Colonic mucosa (tissue), 4 donors: ENCODE measurements at regions not wholly inside any gene's neighbourhood (a gene's known extent, or its start where the extent isn't known, plus 50 kb on each side); places are given as distances from the start of the nearest gene placed in this dataset.

Source experiments
- DNase-seq: peaks from one replicate; pipeline ENCODE4 v3.0.0-alpha.2; 2020
- H3K27ac ChIP-seq: fragments of 200-600 bp; one replicate; pipeline ENCODE4 v1.8.0; 2021
- H3K27me3 ChIP-seq: fragments of 200-600 bp; one replicate; pipeline ENCODE4 v1.8.0; 2021
- H3K36me3 ChIP-seq: fragments of 200-600 bp; one replicate; pipeline ENCODE4 v1.8.0; 2021
- H3K4me1 ChIP-seq: fragments of 200-600 bp; one replicate; pipeline ENCODE4 v1.8.0; 2021; ENCODE audit warnings: mild to moderate bottlenecking
- H3K4me3 ChIP-seq: fragments of 200-600 bp; one replicate; pipeline ENCODE4 v1.8.0; 2021
- H3K9ac ChIP-seq, 2 donors: one replicate each; pipeline ENCODE4 v1.7.0; 2013; ENCODE audit warnings: control low read depth in 2 of 2, low read depth in 2 of 2, low read length in 2 of 2
- H3K9me3 ChIP-seq: fragments of 200-600 bp; one replicate; pipeline ENCODE4 v1.8.0; 2021
- intact Hi-C: fragments of 100-400 bp; cut with DNase I; formaldehyde crosslinking; loops from one replicate; pipeline ENCODE4 v1.14.1; 2022
- TF ChIP-seq, protein P1 (sequence below): fragments of 200-600 bp; IDR thresholded peaks from one replicate; pipeline ENCODE4 v1.8.0; 2022; ENCODE audit warnings: antibody characterized with exemption, mild to moderate bottlenecking
- donor health status: healthy.
- donor health status: DM: no; HTN: no; CAD: no.
- donor health status: DM: no; HTN: no; CAD: no.

GRCh38 chr19:30817197-30817596 is 445.0 kb downstream of the ZNF536 start:
- H3K27me3 ChIP-seq: no peaks in the 10 kb centered on the region
- H3K36me3 ChIP-seq: no peaks in the 10 kb centered on the region
- H3K4me1 ChIP-seq: no peaks in the 10 kb centered on the region
- H3K27ac ChIP-seq: no peak overlapping the region
- H3K9me3 ChIP-seq: no peaks in the 10 kb centered on the region
- no peak overlapping the region for H3K9ac ChIP-seq
- H3K4me3 ChIP-seq: no peak overlapping the region
- DNase-seq: no peak
- intact Hi-C loops: no loop called here
- TF ChIP-seq, protein P1, sequence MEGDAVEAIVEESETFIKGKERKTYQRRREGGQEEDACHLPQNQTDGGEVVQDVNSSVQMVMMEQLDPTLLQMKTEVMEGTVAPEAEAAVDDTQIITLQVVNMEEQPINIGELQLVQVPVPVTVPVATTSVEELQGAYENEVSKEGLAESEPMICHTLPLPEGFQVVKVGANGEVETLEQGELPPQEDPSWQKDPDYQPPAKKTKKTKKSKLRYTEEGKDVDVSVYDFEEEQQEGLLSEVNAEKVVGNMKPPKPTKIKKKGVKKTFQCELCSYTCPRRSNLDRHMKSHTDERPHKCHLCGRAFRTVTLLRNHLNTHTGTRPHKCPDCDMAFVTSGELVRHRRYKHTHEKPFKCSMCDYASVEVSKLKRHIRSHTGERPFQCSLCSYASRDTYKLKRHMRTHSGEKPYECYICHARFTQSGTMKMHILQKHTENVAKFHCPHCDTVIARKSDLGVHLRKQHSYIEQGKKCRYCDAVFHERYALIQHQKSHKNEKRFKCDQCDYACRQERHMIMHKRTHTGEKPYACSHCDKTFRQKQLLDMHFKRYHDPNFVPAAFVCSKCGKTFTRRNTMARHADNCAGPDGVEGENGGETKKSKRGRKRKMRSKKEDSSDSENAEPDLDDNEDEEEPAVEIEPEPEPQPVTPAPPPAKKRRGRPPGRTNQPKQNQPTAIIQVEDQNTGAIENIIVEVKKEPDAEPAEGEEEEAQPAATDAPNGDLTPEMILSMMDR: no peak

DNA sequence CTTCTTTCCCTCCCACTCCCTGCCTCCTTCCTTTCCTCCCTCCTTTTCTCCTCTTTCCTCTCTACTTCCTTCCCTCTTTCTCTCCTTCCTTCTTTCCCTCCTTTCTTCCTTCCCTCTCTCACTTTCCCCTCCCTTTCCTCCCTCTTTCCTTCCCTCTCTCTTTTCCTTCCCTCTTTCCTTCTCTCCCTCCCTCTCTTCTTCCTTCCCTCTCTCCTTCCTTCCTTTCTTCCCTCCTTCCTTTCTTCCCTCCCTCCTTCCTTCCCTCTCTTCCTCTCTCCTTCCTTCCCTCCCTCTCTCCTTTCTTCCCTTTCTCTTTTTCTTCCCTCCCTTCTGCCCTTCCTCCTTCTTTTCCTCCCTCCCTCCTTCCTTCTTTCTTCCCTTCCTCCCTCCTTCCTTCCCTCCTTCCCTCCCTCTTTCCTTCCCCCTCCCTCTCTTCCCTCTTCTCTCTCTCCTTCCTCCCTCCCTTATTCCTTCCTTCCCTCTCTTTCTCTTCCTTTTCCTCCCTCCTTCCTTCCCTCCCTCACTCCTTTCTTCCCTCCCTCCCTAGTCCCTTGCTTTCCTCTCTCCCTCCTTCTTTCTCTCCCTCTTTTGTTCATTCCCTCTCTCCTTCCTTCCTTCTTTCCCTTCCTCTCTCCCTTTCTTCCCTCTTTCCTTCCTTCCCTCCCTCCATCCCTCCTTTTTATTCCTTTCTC is 443.9 kb downstream of the ZNF536 start:
- no peak for DNase-seq
- Histone ChIP-seq H3K4me1 (no peaks in the 10 kb centered on the region), H3K9ac (no peak overlapping the region), H3K4me3 (no peak overlapping the region), H3K9me3 (no peaks in the 10 kb centered on the region), H3K36me3 (no peaks in the 10 kb centered on the region), H3K27me3 (no peaks in the 10 kb centered on the region), H3K27ac (no peak overlapping the region)
- TF ChIP-seq, protein P1: no peak
- intact Hi-C loops: no loop called here

DNA sequence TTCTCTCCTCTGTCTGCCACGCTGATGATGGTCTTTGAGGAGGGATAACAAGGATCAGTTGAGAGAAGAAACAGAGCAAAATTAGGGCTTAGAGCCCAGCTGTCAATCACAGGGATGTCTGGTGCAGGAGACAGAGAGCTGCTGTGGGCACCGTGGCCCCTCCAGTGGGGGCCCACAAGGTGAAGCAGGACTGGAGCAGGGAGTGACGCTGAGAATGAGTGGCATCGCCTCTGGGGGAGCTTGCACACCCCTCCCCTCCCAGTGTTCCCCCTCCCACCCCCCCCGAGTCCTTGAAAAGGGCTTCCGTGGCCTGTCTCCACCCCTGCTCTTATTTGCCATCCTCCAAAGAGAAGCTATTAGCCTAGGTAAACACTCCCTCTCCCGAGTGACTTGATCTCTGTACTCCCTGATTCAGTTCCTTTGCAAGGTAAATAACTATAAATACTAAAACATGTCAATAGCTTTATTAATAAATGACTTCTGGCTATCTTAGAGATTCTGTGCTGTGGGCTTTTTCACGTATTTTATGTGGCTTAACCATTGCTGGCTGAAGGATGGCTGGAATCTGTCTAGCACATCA is 440.0 kb downstream of the ZNF536 start:
- Histone ChIP-seq H3K9me3 (no peaks in the 10 kb centered on the region), H3K27me3 (no peaks in the 10 kb centered on the region), H3K4me1 (no peaks in the 10 kb centered on the region), H3K9ac (no peak overlapping the region), H3K4me3 (no peak overlapping the region), H3K36me3 (no peaks in the 10 kb centered on the region), H3K27ac (no peak overlapping the region)
- intact Hi-C loops: no loop called here
- TF ChIP-seq, protein P1: no peak
- DNase-seq: no peak

DNA sequence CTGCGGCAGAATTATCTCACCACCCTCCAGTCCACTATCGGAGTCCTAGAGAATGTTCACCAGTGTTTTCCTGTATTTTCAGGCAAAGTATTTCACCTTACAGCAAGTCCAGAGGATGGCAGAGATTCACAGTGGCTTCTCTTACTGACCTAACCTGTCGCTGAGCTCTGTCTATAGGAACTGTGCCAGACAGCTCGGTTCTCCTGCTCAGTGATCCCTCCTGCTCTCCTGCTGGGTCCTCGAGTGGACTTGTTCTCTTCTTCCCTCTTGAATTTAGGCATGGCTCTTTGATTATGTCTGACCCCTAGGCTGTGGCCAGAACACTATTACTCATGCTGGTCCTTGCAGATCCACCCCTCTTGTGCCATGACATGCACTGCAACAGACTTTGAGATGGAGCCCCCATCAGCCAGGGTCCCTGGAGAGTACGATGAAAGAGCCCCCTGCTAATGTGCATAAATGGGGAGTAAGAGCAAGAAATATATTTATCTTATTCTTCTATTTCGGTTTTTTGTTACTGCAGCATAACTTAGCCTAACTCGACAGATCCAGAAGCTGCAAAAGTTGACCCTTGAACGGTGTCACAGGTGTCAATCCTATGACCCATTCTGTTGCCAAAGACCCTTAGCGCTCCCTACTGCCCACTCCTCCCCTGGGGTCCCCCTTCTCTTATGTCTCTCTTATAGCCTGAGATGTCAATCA is 439.4 kb downstream of the ZNF536 start:
- H3K4me1 ChIP-seq: no peaks in the 10 kb centered on the region
- H3K9ac ChIP-seq: no peak overlapping the region
- H3K36me3 ChIP-seq: no peaks in the 10 kb centered on the region
- no peak overlapping the region for H3K27ac ChIP-seq
- no peaks in the 10 kb centered on the region for H3K9me3 ChIP-seq
- H3K27me3 ChIP-seq: no peaks in the 10 kb centered on the region
- intact Hi-C loops: no loop called here
- TF ChIP-seq, protein P1: no peak
- H3K4me3 ChIP-seq: no peak overlapping the region
- no peak for DNase-seq

DNA sequence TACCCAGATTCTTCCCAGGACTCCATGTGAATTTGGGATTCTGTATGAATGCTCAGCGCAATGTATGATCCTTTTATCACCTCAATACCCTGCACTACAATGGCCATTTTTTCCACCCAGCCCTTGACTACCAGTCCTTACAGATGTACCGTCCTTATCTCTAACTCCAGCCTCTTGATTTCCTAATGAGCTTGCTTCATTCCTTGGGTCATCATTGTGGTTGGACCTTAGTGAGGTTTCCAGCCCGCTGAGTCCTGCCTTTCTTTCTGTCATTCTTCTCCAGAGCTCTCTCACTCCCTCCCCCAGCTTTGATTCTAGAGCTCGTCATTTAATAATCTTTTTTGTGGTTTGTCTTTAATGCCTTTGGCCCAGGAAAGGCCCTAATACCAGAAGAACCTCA is 438.5 kb downstream of the ZNF536 start:
- Histone ChIP-seq H3K4me3 (no peak overlapping the region), H3K9me3 (no peaks in the 10 kb centered on the region), H3K9ac (no peak overlapping the region), H3K4me1 (no peaks in the 10 kb centered on the region), H3K27ac (no peak overlapping the region), H3K36me3 (no peaks in the 10 kb centered on the region), H3K27me3 (no peaks in the 10 kb centered on the region)
- no peak for DNase-seq
- intact Hi-C loops: no loop called here
- TF ChIP-seq, protein P1: no peak
